ENCODE measurements at regions not wholly inside any gene's neighbourhood (a gene's known extent, or its start where the extent isn't known, plus 50 kb on each side); places are given as distances from the start of the nearest gene placed in this dataset.
A peak's percentile ranks its signal among the peaks of the same experiment; 100 is the strongest.

DNA sequence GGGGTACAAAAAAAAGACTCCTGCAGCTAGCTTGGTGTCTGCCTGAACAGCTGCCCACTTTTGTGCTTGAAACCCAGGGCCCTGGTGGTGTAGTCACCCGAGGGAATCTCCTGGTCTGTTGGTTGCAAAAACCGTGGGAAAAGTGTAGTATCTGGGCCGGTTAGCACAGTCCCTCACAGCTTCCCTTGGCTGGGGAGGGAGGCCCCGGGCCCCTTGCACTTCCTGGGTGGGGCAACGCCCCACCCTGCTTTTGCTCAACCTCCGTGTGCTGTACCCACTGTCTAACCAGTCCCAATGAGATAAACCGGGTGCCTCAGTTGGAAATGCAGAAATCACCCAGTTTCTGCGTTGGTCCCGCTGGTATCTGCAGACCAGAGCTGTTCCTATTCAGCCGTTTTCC, 211.7 kb upstream of the ZPLD1 start:
- DNase-seq (ENCODE audit: low read depth), result no peak

- DNase-seq (ENCODE audit: low read depth), result peak; percentile 41
Measured at GRCh38 chr3:102224171-102224570, 210.6 kb upstream of the ZPLD1 start.

- DNase-seq (ENCODE audit: low read depth), result no peak
Measured at GRCh38 chr3:102225005-102225404, 209.8 kb upstream of the ZPLD1 start.

- DNase-seq (ENCODE audit: low read depth), result peak; percentile 70
Measured at GRCh38 chr3:102225407-102226132, 209.2 kb upstream of the ZPLD1 start.

DNA sequence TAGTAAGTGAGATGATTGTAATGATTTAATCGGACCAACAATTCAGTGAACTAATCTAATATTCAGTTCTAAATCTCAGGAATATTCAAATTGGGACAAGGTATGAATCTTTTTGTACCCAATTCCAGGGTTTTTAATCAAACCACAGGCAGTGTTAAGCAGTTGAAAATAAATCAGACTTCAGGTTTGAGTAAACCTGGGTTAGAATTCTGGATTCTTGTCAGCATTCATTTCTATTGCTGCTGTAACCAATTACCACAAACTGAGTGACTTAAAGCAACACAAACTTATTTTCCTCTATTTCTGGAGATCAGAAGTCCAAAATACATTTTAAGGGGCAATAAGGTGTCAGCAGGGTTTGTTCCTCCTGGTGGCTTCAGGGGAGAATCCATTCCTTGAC, 208.4 kb upstream of the ZPLD1 start:
- DNase-seq (ENCODE audit: low read depth), result no peak

GRCh38 chr3:102229062-102229655, 205.7 kb upstream of the ZPLD1 start:
- peak; percentile 85 for DNase-seq (ENCODE audit: low read depth)

DNA sequence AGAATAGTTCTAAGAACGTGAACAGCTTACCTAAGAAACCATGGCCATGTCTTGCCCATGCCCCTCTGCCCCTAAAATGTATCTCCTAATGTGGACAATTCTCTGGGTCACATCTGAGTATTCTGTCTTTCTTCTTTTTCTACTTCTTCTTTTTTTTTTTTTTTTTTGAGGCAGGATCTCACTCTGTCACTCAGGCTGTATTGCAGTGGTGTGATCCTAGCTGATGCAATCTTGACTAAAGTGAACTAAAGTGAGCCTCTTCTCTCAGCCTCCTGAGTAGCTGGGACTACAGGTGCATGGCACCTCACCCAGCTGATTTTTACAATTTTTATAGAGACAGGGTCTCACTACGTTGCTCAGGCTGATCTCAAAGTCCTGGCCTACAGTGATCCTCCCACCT, 204.8 kb upstream of the ZPLD1 start:
- DNase-seq (ENCODE audit: low read depth), result no peak

- DNase-seq (ENCODE audit: low read depth), result no peak
Measured at GRCh38 chr3:102233881-102234280, 200.9 kb upstream of the ZPLD1 start.

DNA sequence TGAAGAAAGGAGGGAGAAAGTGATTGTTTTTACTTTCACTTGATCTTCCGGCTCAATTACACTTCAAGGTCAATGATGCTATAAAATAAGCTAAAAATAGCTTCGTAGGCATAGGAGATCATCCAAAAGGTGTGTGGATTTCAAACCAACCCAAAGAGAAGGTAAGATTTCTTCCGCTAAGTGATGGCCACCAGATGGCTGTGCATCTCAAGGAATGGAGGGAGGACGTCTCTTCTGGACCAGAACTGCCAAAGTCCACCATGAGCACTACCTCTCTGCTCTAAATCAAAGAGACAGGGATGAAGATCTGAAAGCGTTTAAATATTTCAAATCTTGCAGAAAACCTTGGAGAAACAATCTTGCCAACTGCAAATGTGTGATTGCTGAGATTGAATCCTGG, 199.1 kb upstream of the ZPLD1 start:
- peak; percentile 49 for DNase-seq (ENCODE audit: low read depth)

GRCh38 chr3:102237181-102237580, 197.6 kb upstream of the ZPLD1 start:
- no peak for DNase-seq (ENCODE audit: low read depth)

DNA sequence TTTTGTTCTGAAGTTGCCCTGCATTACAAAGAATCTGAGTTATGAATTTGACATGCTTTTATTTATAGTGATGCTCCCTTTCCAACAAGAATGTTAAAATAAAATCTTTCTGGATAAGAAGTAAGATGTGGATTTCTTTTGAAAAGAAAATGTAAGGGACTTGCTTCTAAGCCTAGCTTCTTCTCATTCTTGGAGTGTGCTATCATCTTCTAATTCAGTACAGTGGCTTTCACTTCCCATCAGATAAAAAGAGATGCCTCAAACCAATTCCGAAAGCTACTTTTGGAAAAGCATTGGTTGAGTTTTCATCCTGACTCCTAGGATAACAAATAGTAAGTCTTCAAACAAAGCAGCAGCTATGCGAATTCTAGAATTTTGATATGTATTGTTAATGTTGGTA, 197.0 kb upstream of the ZPLD1 start:
- no peak for DNase-seq (ENCODE audit: low read depth)

GRCh38 chr3:102238362-102238761, 196.5 kb upstream of the ZPLD1 start:
- no peak for DNase-seq (ENCODE audit: low read depth)

DNA sequence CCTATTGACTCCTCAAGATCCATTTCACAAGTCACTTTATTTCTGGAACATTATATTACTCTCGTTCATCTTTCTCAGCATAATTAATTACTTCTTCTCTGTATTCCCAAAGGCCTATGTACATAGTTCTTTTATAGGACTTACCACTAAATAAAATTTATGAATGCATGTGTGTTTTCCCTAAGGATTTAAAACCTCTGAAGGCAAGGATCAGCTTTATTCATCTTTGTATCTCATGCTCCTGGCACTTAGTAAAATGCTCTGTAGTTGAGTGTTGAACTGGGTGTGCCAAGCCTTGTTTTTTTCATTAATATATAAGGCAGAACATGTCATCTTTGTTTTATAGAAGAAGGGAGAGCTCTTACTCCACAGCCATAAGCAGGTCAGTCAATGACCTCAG, 194.1 kb upstream of the ZPLD1 start:
- no peak for DNase-seq (ENCODE audit: low read depth)

DNA sequence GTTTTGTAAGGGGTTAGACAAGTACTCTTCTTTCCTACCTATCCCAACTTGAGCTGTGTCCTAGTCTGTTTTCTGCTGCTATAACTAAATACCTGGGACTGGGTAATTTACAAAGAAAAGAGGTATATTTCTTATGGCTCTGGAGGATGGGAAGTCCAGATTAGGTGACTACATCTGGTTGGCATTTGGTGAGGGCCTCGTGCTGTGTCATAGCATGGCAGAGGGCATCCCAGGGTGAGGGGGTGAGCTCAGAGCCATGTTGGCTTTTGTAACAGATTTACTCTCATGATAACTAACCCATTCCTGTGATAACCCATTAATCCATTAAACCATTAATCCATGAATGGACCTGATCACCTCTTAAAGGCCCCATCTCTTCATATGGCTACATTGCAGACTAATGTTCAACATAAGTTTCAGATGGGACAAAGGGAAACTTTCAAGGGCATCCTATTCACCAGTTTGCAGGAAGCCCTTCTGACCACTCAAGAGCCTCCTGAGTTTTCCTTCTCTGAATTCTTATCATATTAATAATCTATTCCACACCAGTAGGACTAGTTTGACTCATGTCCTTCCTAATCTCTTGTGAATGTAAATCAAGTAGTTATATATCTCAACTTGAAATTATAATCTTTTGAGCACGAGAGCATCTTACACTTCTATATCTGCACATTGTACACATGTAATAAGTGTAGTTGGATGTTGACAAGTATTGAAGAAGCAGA, 185.7 kb upstream of the ZPLD1 start:
- no peak for DNase-seq (ENCODE audit: low read depth)

DNA sequence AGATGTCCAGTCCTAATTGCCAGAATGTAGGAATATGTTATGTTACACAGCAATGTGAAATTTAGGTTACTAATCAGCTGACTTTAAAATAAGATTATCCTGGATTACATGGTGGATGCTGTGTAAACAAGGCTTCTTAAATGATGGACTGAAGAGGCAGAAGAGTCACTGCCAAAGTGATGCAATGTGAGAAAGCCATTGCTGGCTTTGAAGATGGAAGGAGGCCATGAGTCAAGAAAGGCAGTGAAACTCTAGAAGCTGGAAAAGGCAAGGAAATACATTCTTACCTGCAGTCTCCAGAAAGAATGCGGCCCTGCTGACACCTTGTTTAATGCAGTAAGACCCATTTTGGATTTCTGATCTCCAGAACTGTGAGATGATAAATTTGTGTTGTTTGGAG, 179.1 kb upstream of the ZPLD1 start:
- DNase-seq (ENCODE audit: low read depth), result no peak

- no peak for DNase-seq (ENCODE audit: low read depth)
Measured at GRCh38 chr3:102258666-102259227, 176.1 kb upstream of the ZPLD1 start.

GRCh38 chr3:102259663-102260062, 175.2 kb upstream of the ZPLD1 start:
- DNase-seq (ENCODE audit: low read depth), result no peak

DNA sequence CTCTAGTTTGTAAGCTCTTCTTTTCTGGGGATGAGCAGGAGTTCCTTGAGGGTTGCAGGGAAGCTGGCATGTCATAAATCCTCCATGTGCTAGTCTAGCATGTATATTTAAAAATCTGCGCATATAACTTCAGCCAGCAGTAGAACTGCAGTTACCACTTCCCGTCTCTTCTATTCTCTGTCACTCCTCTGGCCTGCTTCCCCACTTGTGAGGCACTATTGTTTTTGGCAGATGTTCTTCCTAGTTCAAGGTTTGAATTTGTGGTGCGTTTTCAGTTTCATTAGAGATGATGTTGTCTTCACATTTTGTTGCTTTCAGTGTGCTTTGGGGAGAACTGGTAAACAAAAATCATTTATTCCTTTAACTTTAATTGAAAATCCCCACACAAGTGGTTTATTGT, 169.1 kb upstream of the ZPLD1 start:
- no peak for DNase-seq (ENCODE audit: low read depth)

- no peak for DNase-seq (ENCODE audit: low read depth)
Measured at GRCh38 chr3:102269406-102269805, 165.4 kb upstream of the ZPLD1 start.

DNA sequence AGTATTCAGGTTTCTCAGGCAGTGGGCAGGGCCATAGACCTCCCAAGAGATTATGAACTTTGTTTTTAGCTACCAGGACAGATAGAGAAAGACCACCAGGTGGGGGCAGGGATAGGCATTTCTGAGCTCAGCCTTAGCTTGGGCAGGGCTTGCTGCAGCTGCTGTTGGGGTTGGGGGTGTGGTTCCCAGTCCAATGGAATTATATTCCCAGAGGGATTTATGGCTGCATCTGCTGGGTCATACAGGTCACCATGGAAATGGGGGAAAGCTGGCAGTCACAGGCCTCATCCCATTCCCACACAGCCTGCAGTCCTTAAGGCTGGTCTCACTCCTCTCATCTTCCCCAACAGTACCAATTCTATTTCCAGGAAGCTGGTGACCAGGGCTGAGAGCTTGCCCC, 144.6 kb upstream of the ZPLD1 start:
- peak; percentile 75 for DNase-seq (ENCODE audit: low read depth)

DNA sequence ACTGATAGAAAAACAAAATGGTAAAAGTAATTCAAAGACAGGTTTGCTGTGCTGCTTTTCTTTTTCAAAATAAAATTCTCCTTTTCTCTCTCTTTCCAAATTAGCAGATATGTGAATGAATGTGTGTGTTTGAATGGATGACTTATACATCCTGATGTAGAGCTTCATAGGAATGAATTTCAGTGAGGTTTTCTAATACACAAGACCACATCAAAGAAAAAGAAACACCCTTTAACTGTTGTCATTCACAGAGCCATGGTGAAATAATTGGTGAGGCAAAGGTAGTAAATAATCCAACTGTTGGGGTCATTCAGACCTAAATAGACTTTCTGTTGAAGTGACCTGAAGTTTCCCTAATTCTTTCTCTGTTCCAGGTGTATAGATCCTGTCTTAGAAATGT, 139.1 kb upstream of the ZPLD1 start:
- DNase-seq (ENCODE audit: low read depth), result no peak

DNA sequence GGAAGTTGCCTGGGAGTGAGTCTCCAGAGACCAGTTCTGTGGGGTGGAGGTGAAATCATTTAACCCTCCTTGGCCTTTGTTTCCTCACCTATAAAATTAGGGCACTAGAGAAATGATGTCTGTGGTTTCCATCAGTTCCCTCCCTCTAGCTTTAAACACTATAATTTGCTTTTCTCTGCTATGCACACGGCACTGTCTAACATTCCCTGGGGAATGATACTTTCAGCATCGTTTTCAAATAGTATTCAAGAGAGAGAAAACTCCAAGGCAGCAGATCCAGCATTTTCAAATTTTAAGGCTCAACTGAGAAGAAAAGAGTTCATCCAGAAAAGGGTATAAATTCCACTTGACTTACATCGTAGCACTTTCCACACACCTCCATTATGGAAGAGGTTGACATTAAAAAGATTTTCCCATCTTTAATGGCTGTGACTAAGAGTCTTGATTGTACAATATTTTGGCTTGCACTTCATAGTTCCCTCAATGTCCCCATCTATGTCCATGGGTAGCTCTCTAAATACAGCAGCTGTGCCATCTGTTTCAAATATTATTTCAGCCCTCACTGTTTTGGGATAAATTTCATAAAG, 137.7 kb upstream of the ZPLD1 start:
- no peak for DNase-seq (ENCODE audit: low read depth)

Measured in myocyte (in vitro differentiated cells).